ENCODE measurements at regions not wholly inside any gene's neighbourhood (a gene's known extent, or its start where the extent isn't known, plus 50 kb on each side); places are given as distances from the start of the nearest gene placed in this dataset.

- WGBS = 80% methylated on average over 5 of the region's 5 CpGs
- no peak overlapping the region for H3K27ac ChIP-seq (replicated peaks in 1 of 4)
- H3K27me3 ChIP-seq = no peaks in the 10 kb centered on the region
- no peaks in the 10 kb centered on the region for H3K9me3 ChIP-seq
- DNase-seq (ENCODE audit: extremely low spot score) = no peak
- peaks cover 0 to 14% (median 7%) of the 10 kb centered on the region in 4 donors for H3K4me1 ChIP-seq
- H3K36me3 ChIP-seq = no peaks in the 10 kb centered on the region
- TF ChIP-seq CTCF (IDR thresholded peaks at IDR 0.05) (no peak), EP300 (IDR thresholded peaks at IDR 0.05) (no peak), POLR2A (IDR thresholded peaks at IDR 0.05; ENCODE audit: low read depth) (no peak), POLR2AphosphoS5 (IDR thresholded peaks at IDR 0.05) (no peak)
- intact Hi-C loops (cut with DNase I) = loop anchor here (1.0 to 5.0 kb wide), 3 partner anchors 68 to 184 kb away; partner anchors contain the start of gene GRAMD2B
- no peak overlapping the region for H3K4me3 ChIP-seq
Measured at GRCh38 chr5:126354858-126355731, 68.1 kb upstream of the GRAMD2B start.

- TF ChIP-seq POLR2A (IDR thresholded peaks at IDR 0.05; ENCODE audit: low read depth) (no peak), EP300 (IDR thresholded peaks at IDR 0.05) (no peak)
- DNase-seq (ENCODE audit: extremely low spot score) = no peak
- H3K4me1 ChIP-seq = peaks cover 0 to 14% (median 7%) of the 10 kb centered on the region in 4 donors
- no peaks in the 10 kb centered on the region for H3K9me3 ChIP-seq
- no peak overlapping the region for H3K27ac ChIP-seq (replicated peaks in 1 of 4)
- no peak overlapping the region for H3K4me3 ChIP-seq
- no peaks in the 10 kb centered on the region for H3K36me3 ChIP-seq
- WGBS = 84% methylated on average over 8 of the region's 8 CpGs
- H3K27me3 ChIP-seq = no peaks in the 10 kb centered on the region
- intact Hi-C loops (cut with DNase I) = no loop called here
Measured at GRCh38 chr5:126355940-126356339, 67.3 kb upstream of the GRAMD2B start.

- H3K27ac ChIP-seq (replicated peaks in 1 of 4) = no peak overlapping the region
- no peaks in the 10 kb centered on the region for H3K36me3 ChIP-seq
- H3K4me1 ChIP-seq = peaks cover 0 to 10% (median 7%) of the 10 kb centered on the region in 4 donors
- intact Hi-C loops (cut with DNase I) = no loop called here
- no peak for DNase-seq (ENCODE audit: extremely low spot score)
- no peaks in the 10 kb centered on the region for H3K27me3 ChIP-seq
- H3K9me3 ChIP-seq = no peaks in the 10 kb centered on the region
- H3K4me3 ChIP-seq = no peak overlapping the region
- no peak for TF ChIP-seq POLR2AphosphoS5 (IDR thresholded peaks at IDR 0.05)
- no peak for TF ChIP-seq EP300 (IDR thresholded peaks at IDR 0.05)
- TF ChIP-seq POLR2A (IDR thresholded peaks at IDR 0.05; ENCODE audit: low read depth) = no peak
- no peak for TF ChIP-seq CTCF (IDR thresholded peaks at IDR 0.05)
- WGBS = 82% methylated on average over 4 of the region's 4 CpGs
Measured at GRCh38 chr5:126357585-126358342, 65.4 kb upstream of the GRAMD2B start.

- TF ChIP-seq EP300 (IDR thresholded peaks at IDR 0.05) = no peak
- no peak for TF ChIP-seq POLR2A (IDR thresholded peaks at IDR 0.05; ENCODE audit: low read depth)
- TF ChIP-seq POLR2AphosphoS5 (IDR thresholded peaks at IDR 0.05) = no peak
- TF ChIP-seq CTCF (IDR thresholded peaks at IDR 0.05) = no peak
- 60% methylated on average over 4 of the region's 4 CpGs for WGBS
- DNase-seq (ENCODE audit: extremely low spot score) = no peak
- H3K36me3 ChIP-seq = no peaks in the 10 kb centered on the region
- no peak overlapping the region for H3K4me3 ChIP-seq
- intact Hi-C loops (cut with DNase I) = no loop called here
- H3K27ac ChIP-seq (replicated peaks in 1 of 4) = no peak overlapping the region
- H3K27me3 ChIP-seq = no peaks in the 10 kb centered on the region
- no peaks in the 10 kb centered on the region for H3K9me3 ChIP-seq
- peaks cover 0 to 9% (median 7%) of the 10 kb centered on the region in 4 donors for H3K4me1 ChIP-seq
Measured at GRCh38 chr5:126358525-126358924, 64.7 kb upstream of the GRAMD2B start.

- H3K4me1 ChIP-seq = no peaks in the 10 kb centered on the region
- no peak for TF ChIP-seq EP300 (IDR thresholded peaks at IDR 0.05)
- TF ChIP-seq POLR2A (IDR thresholded peaks at IDR 0.05; ENCODE audit: low read depth) = no peak
- no peak for TF ChIP-seq CTCF (IDR thresholded peaks at IDR 0.05)
- TF ChIP-seq POLR2AphosphoS5 (IDR thresholded peaks at IDR 0.05) = no peak
- no peak for DNase-seq (ENCODE audit: extremely low spot score)
- H3K36me3 ChIP-seq = no peaks in the 10 kb centered on the region
- intact Hi-C loops (cut with DNase I) = no loop called here
- no peaks in the 10 kb centered on the region for H3K27me3 ChIP-seq
- no peak overlapping the region for H3K4me3 ChIP-seq
- H3K9me3 ChIP-seq = no peaks in the 10 kb centered on the region
- 84% methylated on average over 6 of the region's 6 CpGs for WGBS
- no peak overlapping the region for H3K27ac ChIP-seq (replicated peaks in 1 of 4)
Measured at GRCh38 chr5:126359884-126360283, 63.3 kb upstream of the GRAMD2B start.

All from esophagus muscularis mucosa (tissue), 4 donors.